ENCODE measurements at regions not wholly inside any gene's neighbourhood (a gene's known extent, or its start where the extent isn't known, plus 50 kb on each side); places are given as distances from the start of the nearest gene placed in this dataset.
A peak's percentile ranks its signal among the peaks of the same experiment; 100 is the strongest.

GRCh38 chr6:148222376-148222775, 120.3 kb upstream of the SASH1 start:
- TF ChIP-seq CTCF (IDR thresholded peaks at IDR 0.05; ENCODE audit: low read depth, low read length, missing control alignments), result no peak
- no peaks in the 10 kb centered on the region for H3K36me3 ChIP-seq (replicated peaks)
- peak overlapping the region; percentile 77 for H3K27ac ChIP-seq
- in situ Hi-C loops (cut with HindIII; ENCODE audit: low pct_ligation_motif_present, low sequenced_read_pairs), result no loop called here
- DNase-seq, result no peak
- H3K27me3 ChIP-seq (replicated peaks), result no peaks in the 10 kb centered on the region
- H3K4me3 ChIP-seq (ENCODE audit: low read depth, low read length), result no peak overlapping the region

DNA sequence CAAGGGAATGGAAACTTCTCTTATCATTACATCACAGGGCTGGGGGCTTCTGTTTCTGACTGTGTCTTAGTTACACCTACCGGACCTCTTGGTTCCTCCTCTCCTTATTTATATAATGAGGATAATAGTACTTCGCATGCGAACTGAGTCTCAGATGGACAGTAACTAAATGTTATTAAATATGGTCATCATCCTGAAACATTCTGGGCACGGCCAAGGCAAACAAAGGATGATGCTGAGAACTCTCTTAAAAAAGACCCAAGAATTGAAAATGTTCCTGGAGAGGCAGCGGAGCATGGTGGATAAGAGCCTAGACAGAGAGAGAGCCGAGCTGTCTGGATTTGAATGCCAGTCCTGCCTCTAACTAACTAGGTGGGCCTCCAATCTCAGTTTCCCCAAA, 119.8 kb upstream of the SASH1 start:
- peak; percentile 41 for DNase-seq
- Histone ChIP-seq H3K27me3 (replicated peaks) (no peaks in the 10 kb centered on the region), H3K4me3 (ENCODE audit: low read depth, low read length) (no peak overlapping the region), H3K36me3 (replicated peaks) (no peaks in the 10 kb centered on the region), H3K27ac (peak overlapping the region; percentile 77)
- no peak for TF ChIP-seq CTCF (IDR thresholded peaks at IDR 0.05; ENCODE audit: low read depth, low read length, missing control alignments)
- in situ Hi-C loops (cut with HindIII; ENCODE audit: low pct_ligation_motif_present, low sequenced_read_pairs), result no loop called here

DNA sequence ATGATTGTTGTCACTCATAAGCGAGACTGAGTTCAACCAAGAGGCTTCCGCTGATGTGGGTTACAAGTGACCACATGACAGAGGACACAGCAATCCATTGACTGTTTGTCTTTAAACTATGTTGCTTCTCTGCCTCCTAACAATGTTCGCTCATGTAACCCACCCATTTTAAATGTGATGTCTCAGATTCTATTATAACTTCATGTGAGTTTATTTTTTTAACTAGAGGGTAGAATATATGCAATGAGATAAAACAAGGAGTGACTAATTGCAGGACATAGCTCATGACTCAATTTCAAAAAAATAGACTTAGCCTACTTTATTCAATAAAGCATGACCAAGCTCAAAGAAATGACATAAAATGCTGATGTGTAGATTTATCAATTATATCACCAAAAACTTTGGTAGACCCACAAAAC, 119.2 kb upstream of the SASH1 start:
- DNase-seq, result peak; percentile 65
- H3K36me3 ChIP-seq (replicated peaks), result no peaks in the 10 kb centered on the region
- no peak for TF ChIP-seq CTCF (IDR thresholded peaks at IDR 0.05; ENCODE audit: low read depth, low read length, missing control alignments)
- no peak overlapping the region for H3K4me3 ChIP-seq (ENCODE audit: low read depth, low read length)
- in situ Hi-C loops (cut with HindIII; ENCODE audit: low pct_ligation_motif_present, low sequenced_read_pairs), result no loop called here
- peak overlapping the region; percentile 77 for H3K27ac ChIP-seq
- no peaks in the 10 kb centered on the region for H3K27me3 ChIP-seq (replicated peaks)

DNA sequence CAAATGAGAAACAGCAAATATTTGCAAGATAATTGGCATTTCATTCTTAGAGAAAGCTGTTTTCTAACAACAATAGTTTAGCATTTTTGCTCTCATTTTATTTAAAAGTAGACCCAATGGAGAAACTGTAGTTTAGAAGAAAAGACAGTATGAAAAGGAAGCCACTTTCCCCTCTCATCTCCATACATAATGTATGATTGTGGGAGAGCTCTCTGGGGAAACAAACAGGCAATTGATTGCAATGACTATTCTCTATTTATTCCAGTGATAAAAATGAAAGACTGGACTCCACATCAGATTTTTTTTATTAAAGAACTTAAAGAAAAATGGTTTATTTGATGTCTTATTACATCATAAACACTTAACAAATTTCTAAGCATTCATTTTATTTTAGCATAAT, 116.8 kb upstream of the SASH1 start:
- Histone ChIP-seq H3K27ac (no peak overlapping the region), H3K36me3 (replicated peaks) (no peaks in the 10 kb centered on the region), H3K27me3 (replicated peaks) (no peaks in the 10 kb centered on the region), H3K4me3 (ENCODE audit: low read depth, low read length) (no peak overlapping the region)
- no peak for DNase-seq
- in situ Hi-C loops (cut with HindIII; ENCODE audit: low pct_ligation_motif_present, low sequenced_read_pairs), result no loop called here
- no peak for TF ChIP-seq CTCF (IDR thresholded peaks at IDR 0.05; ENCODE audit: low read depth, low read length, missing control alignments)

DNA sequence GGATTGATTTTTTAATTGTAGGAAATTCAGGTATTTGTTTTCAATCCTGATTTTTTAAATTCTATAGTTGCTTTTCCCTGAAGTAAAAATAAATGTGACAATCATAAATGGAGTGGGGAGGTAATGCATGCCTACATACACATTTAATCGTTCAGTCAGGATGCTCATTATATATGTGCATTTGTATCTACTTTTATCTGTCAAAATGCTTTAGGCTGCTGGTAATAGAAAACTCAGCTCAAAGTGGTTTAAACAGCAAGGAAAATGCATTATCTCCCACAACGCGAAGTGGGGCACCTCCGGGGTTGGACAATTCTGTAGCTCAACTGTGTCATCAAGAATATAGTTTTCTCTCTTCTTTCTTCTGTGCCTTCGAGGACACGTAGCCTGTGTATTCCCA, 116.4 kb upstream of the SASH1 start:
- Histone ChIP-seq H3K27me3 (replicated peaks) (no peaks in the 10 kb centered on the region), H3K27ac (no peak overlapping the region), H3K36me3 (replicated peaks) (no peaks in the 10 kb centered on the region), H3K4me3 (ENCODE audit: low read depth, low read length) (no peak overlapping the region)
- in situ Hi-C loops (cut with HindIII; ENCODE audit: low pct_ligation_motif_present, low sequenced_read_pairs), result no loop called here
- no peak for TF ChIP-seq CTCF (IDR thresholded peaks at IDR 0.05; ENCODE audit: low read depth, low read length, missing control alignments)
- no peak for DNase-seq

DNA sequence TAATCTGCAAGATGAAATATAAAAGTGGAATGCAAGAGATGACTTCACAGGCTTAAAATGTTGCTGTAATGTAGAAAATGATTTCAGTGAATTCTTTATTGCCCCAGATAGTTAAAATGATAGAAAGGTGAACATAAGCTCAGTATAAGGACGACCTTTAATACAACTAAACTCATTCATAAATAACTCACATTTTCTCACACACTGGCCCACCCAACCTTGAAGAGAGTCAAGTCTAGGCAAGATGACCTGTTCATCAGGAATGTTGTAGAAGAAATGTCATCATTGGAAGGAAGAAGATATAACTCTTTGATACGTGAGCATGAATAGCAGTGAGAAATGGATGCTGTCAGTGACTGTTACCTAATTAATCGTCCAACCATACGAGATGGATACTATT, 111.1 kb upstream of the SASH1 start:
- H3K36me3 ChIP-seq (replicated peaks), result no peaks in the 10 kb centered on the region
- H3K27ac ChIP-seq, result peak overlapping the region; percentile 90
- H3K4me3 ChIP-seq (ENCODE audit: low read depth, low read length), result no peak overlapping the region
- no peak for TF ChIP-seq CTCF (IDR thresholded peaks at IDR 0.05; ENCODE audit: low read depth, low read length, missing control alignments)
- DNase-seq, result peak; percentile 81
- in situ Hi-C loops (cut with HindIII; ENCODE audit: low pct_ligation_motif_present, low sequenced_read_pairs), result no loop called here
- H3K27me3 ChIP-seq (replicated peaks), result no peaks in the 10 kb centered on the region

Measured in brain microvascular endothelial cell (primary cell).